ENCODE measurements at regions not wholly inside any gene's neighbourhood (a gene's known extent, or its start where the extent isn't known, plus 50 kb on each side); places are given as distances from the start of the nearest gene placed in this dataset.

GRCh38 chr6:76834399-76834798, 628.9 kb downstream of the HTR1B start:
- ATAC-seq: no peak
- Histone ChIP-seq H3K9me2 (ENCODE audit: insufficient read depth) (no peaks in the 10 kb centered on the region), H3K27me3 (ENCODE audit: insufficient read depth, low read length) (no peaks in the 10 kb centered on the region), H3K4me1 (ENCODE audit: control insufficient read depth in 1 of 2, insufficient read depth in 2 of 2, low read length in 2 of 2) (no peaks in the 10 kb centered on the region), H3K4me2 (ENCODE audit: low read length) (no peak overlapping the region), H4K20me1 (ENCODE audit: insufficient read depth) (no peaks in the 10 kb centered on the region), H3K4me3 (replicated peaks in 1 of 2; ENCODE audit: low read depth in 1 of 2, low read length in 2 of 2) (no peak overlapping the region), H3K9me3 (ENCODE audit: control insufficient read depth in 1 of 2, insufficient read depth in 1 of 2, low read depth in 1 of 2, low read length in 2 of 2) (no peaks in the 10 kb centered on the region; a peak in 1 of 4 replicates), H3K27ac (ENCODE audit: low read depth, low read length) (no peak overlapping the region), H3K9ac (ENCODE audit: low read length) (no peak overlapping the region), H3K36me3 (ENCODE audit: control insufficient read depth in 1 of 2, insufficient read depth in 2 of 2, low read length in 2 of 2) (no peaks in the 10 kb centered on the region), H2AFZ (ENCODE audit: low read depth, low read length, poor library complexity, severe bottlenecking) (no peak overlapping the region), H3K79me2 (ENCODE audit: insufficient read depth, low read length) (no peaks in the 10 kb centered on the region)
- ChIA-PET RAD21 (ENCODE audit: low non-redundant PET in 1 of 2, low total read pairs in 2 of 2, uncharacterized antibody in 2 of 2, unreplicated experiment in 2 of 2) (no interaction called here), POLR2A (no interaction called here), CTCF (no interaction called here)
- no peak for DNase-seq (ENCODE audit: low read depth, low spot score)
- intact Hi-C loops (cut with micrococcal nuclease): no loop called here
- no TSS peak for BruUV-seq (replicated peaks)
- TF ChIP-seq EZH2 (IDR thresholded peaks at IDR 0.05): no peak
- TF ChIP-seq POLR2AphosphoS5 (IDR thresholded peaks at IDR 0.05; ENCODE audit: low read depth, low read length): no peak
- no peak for TF ChIP-seq EZH2phosphoT487 (IDR thresholded peaks at IDR 0.05; ENCODE audit: borderline replicate concordance)
- TF ChIP-seq MAX (IDR thresholded peaks at IDR 0.05): no peak

- Histone ChIP-seq H3K79me2 (ENCODE audit: insufficient read depth, low read length) (no peaks in the 10 kb centered on the region), H3K9me3 (ENCODE audit: control insufficient read depth in 1 of 2, insufficient read depth in 1 of 2, low read depth in 1 of 2, low read length in 2 of 2) (no peaks in the 10 kb centered on the region; a peak in 1 of 4 replicates), H4K20me1 (ENCODE audit: insufficient read depth) (no peaks in the 10 kb centered on the region), H3K4me1 (ENCODE audit: control insufficient read depth in 1 of 2, insufficient read depth in 2 of 2, low read length in 2 of 2) (no peaks in the 10 kb centered on the region), H2AFZ (ENCODE audit: low read depth, low read length, poor library complexity, severe bottlenecking) (no peak overlapping the region), H3K36me3 (ENCODE audit: control insufficient read depth in 1 of 2, insufficient read depth in 2 of 2, low read length in 2 of 2) (no peaks in the 10 kb centered on the region), H3K9ac (ENCODE audit: low read length) (no peak overlapping the region), H3K4me2 (ENCODE audit: low read length) (no peak overlapping the region), H3K27ac (ENCODE audit: low read depth, low read length) (no peak overlapping the region), H3K9me2 (ENCODE audit: insufficient read depth) (no peaks in the 10 kb centered on the region), H3K27me3 (ENCODE audit: insufficient read depth, low read length) (no peaks in the 10 kb centered on the region), H3K4me3 (replicated peaks in 1 of 2; ENCODE audit: low read depth in 1 of 2, low read length in 2 of 2) (no peak overlapping the region)
- CTCF ChIA-PET: no interaction called here
- TF ChIP-seq SRF (IDR thresholded peaks at IDR 0.05; ENCODE audit: low read depth) (no peak), SIN3A (IDR thresholded peaks at IDR 0.05; ENCODE audit: low read depth) (no peak), YY1 (IDR thresholded peaks at IDR 0.05; ENCODE audit: extremely low read depth, insufficient replicate concordance, low read depth, low read length) (no peak), EZH2phosphoT487 (IDR thresholded peaks at IDR 0.05; ENCODE audit: borderline replicate concordance) (no peak), TCF7L2 (IDR thresholded peaks at IDR 0.05; ENCODE audit: borderline replicate concordance, extremely low read depth, insufficient read depth, insufficient read length) (no peak), CBX3 (IDR thresholded peaks at IDR 0.05; ENCODE audit: low read depth) (no peak), MAX (IDR thresholded peaks at IDR 0.05) (no peak), POLR2A (IDR thresholded peaks at IDR 0.05; ENCODE audit: borderline replicate concordance, extremely low read depth, insufficient read depth, insufficient read length) (no peak), CEBPB (IDR thresholded peaks at IDR 0.05; ENCODE audit: low read depth) (no peak), ZNF274 (IDR thresholded peaks at IDR 0.05; ENCODE audit: low read depth, low read length) (no peak), EGR1 (IDR thresholded peaks at IDR 0.05; ENCODE audit: low read depth) (no peak), ZBTB33 (IDR thresholded peaks at IDR 0.05; ENCODE audit: extremely low read depth, insufficient replicate concordance, low read length) (no peak), ZFX (IDR thresholded peaks at IDR 0.05) (no peak), EZH2 (IDR thresholded peaks at IDR 0.05) (no peak), ATF3 (IDR thresholded peaks at IDR 0.05) (no peak), ELF1 (IDR thresholded peaks at IDR 0.05; ENCODE audit: borderline replicate concordance, low read depth) (no peak), FOSL1 (IDR thresholded peaks at IDR 0.05; ENCODE audit: low read depth) (no peak), JUND (IDR thresholded peaks at IDR 0.05) (no peak)
- no peak for DNase-seq (ENCODE audit: low read depth, low spot score)
- RAD21 ChIA-PET (ENCODE audit: low non-redundant PET in 1 of 2, low total read pairs in 2 of 2, uncharacterized antibody in 2 of 2, unreplicated experiment in 2 of 2): no interaction called here
- intact Hi-C loops (cut with micrococcal nuclease): no loop called here
- ATAC-seq: no peak
- POLR2A ChIA-PET: no interaction called here
- BruUV-seq (replicated peaks): no TSS peak
These were observed 632.0 kb downstream of the HTR1B start for GRCh38 chr6:76831299-76831698.
